Fibroblast of skin of left biceps (primary cell): ENCODE measurements at regions not wholly inside any gene's neighbourhood (a gene's known extent, or its start where the extent isn't known, plus 50 kb on each side); places are given as distances from the start of the nearest gene placed in this dataset.

ENCODE experiments used
- DNase-seq, 2 experiments: peaks; one replicate each; pipeline ENCODE4 v3.0.0-alpha.2; 2013; ENCODE audit warnings: low read depth in 2 of 2

- peak; percentile 44 to 53 for DNase-seq
These were observed 301.7 kb upstream of the ZFP64 start for GRCh38 chr20:52493171-52493721.

GRCh38 chr20:52490711-52491430, 299.3 kb upstream of the ZFP64 start:
- DNase-seq, result peak; percentile 83 to 85

DNA sequence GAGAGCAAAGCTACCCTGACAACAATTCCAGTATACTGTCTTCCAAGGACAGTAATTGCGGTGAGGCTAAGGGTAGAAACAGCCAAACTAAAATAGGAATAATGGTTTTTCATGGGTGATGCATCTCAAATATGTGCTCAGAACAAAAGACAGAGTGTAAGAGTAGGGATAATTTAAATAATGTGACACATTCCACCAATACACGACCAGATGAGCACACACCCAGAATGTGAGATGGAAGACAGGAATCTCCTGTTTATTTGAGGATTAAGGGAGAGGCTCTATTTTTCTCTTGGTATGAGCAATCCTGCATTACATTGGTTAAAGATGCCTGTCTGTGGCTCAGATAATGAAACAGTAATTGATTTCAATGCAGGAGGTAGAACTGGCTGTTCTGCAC, 292.9 kb upstream of the ZFP64 start:
- peak; percentile 79 to 80 for DNase-seq

- DNase-seq, result no peak
These were observed 291.8 kb upstream of the ZFP64 start for GRCh38 chr20:52483382-52483781.

GRCh38 chr20:52482044-52482443, 290.5 kb upstream of the ZFP64 start:
- no peak for DNase-seq

GRCh38 chr20:52481443-52481842, 289.9 kb upstream of the ZFP64 start:
- DNase-seq, result peak; percentile 67 to 74

- no peak for DNase-seq
These were observed 284.6 kb upstream of the ZFP64 start for GRCh38 chr20:52476074-52476750.

DNA sequence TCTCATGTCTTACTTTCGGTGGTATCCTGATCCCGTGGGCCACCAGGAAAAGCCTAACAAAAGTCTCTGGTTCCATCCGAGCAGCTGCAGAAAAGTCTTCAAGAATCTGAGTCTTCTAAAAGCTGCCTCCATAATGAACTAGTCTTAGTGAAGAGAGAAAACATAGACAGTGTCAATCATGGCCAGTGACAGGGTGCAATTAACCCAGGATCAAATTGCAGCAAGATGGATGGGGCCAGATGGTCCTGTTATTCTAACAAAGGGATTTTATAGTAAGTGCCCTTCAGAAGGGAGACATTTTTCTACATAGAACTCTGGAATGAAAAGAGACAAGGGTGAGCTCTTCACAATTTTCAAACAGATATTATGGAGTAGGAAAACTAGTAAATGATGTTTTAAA, 281.6 kb upstream of the ZFP64 start:
- no peak for DNase-seq

GRCh38 chr20:52470561-52470960, 279.0 kb upstream of the ZFP64 start:
- no peak for DNase-seq

DNA sequence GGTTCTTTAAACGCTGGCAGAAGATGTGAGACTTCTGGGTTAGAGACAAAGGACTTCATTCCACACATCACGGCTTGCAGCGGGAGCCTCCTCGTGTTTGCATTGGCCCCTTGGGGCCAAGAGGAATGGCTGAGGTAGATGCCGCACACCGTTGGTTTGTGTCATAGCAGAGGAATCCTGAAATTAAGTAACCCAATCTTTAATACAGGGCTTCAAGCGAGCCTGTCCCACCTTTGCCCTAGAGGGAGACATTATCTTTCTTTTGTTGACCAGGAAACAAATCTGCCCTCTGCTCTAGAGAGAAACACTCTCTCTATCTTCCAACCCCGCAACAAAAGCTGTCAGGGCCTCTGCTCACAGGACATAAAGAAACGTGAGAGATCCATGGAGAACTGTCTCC, 277.5 kb upstream of the ZFP64 start:
- DNase-seq, result no peak

DNA sequence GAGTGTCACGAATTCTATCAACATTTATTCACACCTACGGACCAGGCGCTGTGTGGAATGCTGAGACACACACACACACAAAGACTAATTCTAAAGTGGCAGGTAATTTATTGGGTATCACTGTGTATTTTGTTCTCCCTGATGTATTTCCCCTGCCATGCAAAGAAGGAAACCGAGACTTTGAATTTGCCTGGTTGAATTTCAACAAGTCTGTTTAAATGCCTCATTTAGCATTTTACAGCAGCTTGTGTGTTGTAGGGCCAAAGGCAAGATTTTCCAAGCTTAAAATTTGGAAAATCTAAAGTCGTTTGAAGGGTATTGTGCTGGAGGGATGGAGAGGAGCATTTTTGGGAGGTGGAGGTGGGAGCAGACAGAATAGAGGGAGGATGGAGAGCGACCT, 274.4 kb upstream of the ZFP64 start:
- DNase-seq, result no peak

DNA sequence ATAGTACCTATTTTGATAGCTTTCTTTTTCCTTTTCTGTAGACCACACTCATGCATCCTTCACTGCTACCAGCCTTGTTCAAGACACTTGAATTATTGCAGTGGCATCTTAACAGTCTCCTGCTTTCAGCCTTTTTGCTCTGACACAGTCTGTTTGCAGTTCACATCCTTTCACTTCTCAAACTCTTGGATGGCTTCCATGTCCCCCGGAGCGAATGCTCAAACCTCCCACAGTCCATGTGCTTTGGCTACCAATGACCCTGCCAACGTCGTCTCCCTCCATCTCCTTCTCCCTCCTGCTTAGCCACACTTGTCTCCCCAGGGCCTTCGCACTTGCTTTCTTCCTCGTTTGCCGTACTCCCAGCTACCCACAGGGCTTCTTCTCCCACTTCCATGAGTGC, 270.0 kb upstream of the ZFP64 start:
- DNase-seq, result no peak

GRCh38 chr20:52459150-52459549, 267.6 kb upstream of the ZFP64 start:
- DNase-seq, result no peak

- no peak for DNase-seq
These were observed 266.2 kb upstream of the ZFP64 start for GRCh38 chr20:52457826-52458225.

- peak; percentile 87 to 90 for DNase-seq
These were observed 263.1 kb upstream of the ZFP64 start for GRCh38 chr20:52454660-52455059.

GRCh38 chr20:52448513-52449232, 257.1 kb upstream of the ZFP64 start:
- no peak for DNase-seq

- DNase-seq, result no peak
These were observed 255.6 kb upstream of the ZFP64 start for GRCh38 chr20:52447225-52447551.

- no peak for DNase-seq
These were observed 255.0 kb upstream of the ZFP64 start for GRCh38 chr20:52446421-52447224.

GRCh38 chr20:52444455-52444854, 252.9 kb upstream of the ZFP64 start:
- no peak for DNase-seq

GRCh38 chr20:52443874-52444273, 252.3 kb upstream of the ZFP64 start:
- DNase-seq, result no peak

- DNase-seq, result no peak
These were observed 250.1 kb upstream of the ZFP64 start for GRCh38 chr20:52441710-52442109.

- DNase-seq, result no peak
These were observed 247.8 kb upstream of the ZFP64 start for GRCh38 chr20:52439375-52439774.
